ENCODE measurements at regions not wholly inside any gene's neighbourhood (a gene's known extent, or its start where the extent isn't known, plus 50 kb on each side); places are given as distances from the start of the nearest gene placed in this dataset.
"Not testable (repeated sequence)": the region's sequence is repeated elsewhere in the genome, so short reads cannot be mapped to it uniquely, and the experiment has no call there.

GRCh38 chr6:155627722-155628212 is 172.1 kb upstream of the NOX3 start:
- not testable (repeated sequence) for TF ChIP-seq CTCF, POLR2A, EP300, POLR2AphosphoS5 (IDR thresholded peaks at IDR 0.05)

Data from upper lobe of left lung (tissue), 4 donors.